LoVo (cell line): ENCODE measurements at regions not wholly inside any gene's neighbourhood (a gene's known extent, or its start where the extent isn't known, plus 50 kb on each side); places are given as distances from the start of the nearest gene placed in this dataset.
"Not testable (repeated sequence)": the region's sequence is repeated elsewhere in the genome, so short reads cannot be mapped to it uniquely, and the experiment has no call there.

Source experiments
- DNase-seq: peaks from one replicate; pipeline ENCODE4 v3.0.0-alpha.2; 2016; ENCODE audit warnings: low spot score

DNA sequence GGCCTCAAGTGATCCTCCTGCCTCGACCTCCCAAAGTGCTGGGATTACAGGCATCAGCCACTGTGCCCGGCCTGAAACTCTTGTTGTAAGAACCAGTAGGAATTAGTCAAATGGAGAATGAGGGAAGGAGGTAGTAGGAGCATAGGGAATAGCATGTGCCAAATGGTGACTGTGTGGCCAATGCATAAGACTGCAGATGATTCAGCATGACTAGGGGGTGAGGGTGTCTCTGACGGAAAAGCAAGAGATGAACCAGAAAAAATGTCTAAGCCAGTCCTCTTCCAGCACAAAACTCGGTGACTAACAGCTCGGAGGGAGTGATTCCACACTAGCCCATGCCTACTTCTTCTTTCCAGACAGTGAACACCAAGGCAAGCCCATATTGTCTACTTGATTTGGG, 58.2 kb upstream of the DUSP21 start:
- no peak for DNase-seq

GRCh38 chrX:44784241-44784640, 59.6 kb upstream of the DUSP21 start:
- no peak for DNase-seq

- no peak for DNase-seq
These were observed 65.6 kb upstream of the DUSP21 start for GRCh38 chrX:44778254-44778653.

DNA sequence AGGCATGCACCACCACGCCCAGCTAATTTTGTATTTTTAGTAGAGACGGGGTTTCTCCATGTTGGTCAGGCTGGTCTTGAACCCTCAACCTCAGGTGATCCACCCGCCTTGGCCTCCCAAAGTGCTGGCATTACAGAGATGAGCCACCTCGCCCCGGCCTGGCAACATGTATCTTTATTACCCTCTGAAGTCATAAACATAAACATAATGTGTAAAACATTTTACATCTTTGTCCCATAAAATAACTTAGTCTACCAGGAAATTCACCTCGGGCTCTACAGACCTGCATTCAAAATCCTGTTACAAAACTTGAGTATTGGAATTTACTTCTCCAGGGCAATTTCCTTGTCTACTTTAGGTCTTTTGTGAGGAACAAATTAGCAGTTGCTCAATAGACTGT, 68.1 kb upstream of the DUSP21 start:
- no peak for DNase-seq

GRCh38 chrX:44774066-44774465, 69.8 kb upstream of the DUSP21 start:
- DNase-seq = not testable (repeated sequence)

- no peak for DNase-seq
These were observed 73.7 kb upstream of the DUSP21 start for GRCh38 chrX:44770121-44770520.

- DNase-seq = no peak
These were observed 76.5 kb upstream of the DUSP21 start for GRCh38 chrX:44767308-44767707.

DNA sequence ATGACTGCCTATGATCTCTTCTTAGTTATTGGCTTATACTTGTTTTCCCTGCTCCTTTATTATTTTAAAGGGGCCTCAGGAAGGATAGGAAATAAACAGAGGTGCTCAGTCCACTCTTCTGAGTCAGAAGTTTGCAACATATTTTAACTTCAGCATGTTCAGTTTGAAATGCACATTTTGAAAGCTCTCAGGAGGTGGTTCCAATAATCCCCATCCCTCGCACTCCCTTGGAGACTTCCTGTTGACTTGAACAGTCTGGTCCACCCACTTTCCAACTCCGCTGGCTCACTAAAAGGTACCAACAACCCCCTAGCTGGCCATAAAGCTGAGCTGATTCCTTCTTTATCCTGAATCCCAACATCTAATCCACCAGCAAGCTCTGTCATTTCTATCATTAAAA, 78.3 kb upstream of the DUSP21 start:
- DNase-seq = no peak

GRCh38 chrX:44747969-44748368, 95.9 kb upstream of the DUSP21 start:
- DNase-seq = no peak

DNA sequence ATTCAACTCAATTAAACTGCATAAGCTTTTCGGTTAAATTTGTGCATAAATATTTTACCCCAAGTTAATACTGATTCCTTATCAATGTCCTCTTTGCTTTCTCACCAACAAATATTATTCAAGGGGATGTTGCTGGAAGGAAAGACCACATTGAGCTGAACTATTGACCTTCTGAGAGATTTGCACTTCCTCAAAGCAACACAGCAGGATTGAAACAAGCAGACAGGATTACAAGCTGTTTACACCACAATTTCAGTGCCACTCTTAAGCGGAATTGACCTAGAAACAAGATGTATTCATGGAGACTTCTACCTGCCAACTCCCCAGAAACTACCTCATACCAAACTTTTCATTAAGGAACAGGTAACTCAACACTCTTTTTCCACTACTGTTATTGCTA, 96.5 kb upstream of the DUSP21 start:
- no peak for DNase-seq

DNA sequence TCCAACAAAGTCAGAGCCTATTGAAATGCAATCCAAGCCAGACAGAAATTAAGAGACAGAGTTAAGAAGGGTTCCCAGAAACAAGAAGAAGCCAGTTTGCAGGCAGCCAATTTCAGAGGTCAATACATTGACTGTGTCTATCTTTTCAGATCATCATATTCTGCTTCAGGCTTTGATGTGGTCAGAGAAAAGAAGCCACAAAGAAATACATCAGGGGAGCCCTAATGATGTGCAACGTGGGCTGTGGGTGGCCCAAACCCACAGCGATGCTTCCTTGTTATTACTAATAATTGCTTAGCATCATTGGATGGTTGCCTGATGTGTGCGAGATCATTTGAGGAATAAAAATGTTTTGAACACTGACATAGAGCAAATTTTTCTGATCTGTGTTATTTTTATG, 99.0 kb upstream of the DUSP21 start:
- DNase-seq = no peak

DNA sequence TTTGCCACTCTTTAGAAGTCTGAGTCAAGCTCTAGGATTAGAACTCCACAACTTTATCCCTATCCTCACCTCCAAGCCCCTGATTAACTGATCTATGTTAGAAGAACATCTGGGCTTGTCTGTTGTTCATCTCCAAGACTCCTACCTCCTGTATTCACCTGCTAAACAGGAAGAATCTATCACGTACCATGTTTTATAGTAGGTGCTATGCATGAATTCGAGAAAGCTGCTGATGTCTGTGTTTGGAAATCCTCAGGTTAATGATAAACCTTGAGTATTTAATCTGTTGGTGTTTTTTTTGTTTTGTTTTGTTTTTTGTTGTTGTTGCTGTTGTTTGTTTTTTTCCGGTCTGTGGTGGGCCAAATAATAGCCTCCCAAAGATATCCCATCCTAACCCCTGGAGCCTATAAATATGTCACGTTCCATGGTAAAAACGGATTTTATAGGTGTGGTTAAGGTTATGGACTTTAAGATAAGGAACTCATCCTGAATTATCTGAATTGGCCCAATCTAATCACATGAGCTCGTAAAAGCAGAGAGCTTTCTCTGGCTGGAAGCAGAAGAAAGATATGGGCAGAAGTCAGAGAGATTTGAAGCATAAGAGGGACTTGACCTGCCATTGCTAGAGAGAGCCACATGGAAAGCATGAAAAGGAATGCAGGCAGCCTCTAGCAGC, 101.2 kb upstream of the DUSP21 start:
- peak; percentile 31 for DNase-seq

GRCh38 chrX:44741859-44742258, 102.0 kb upstream of the DUSP21 start:
- not testable (repeated sequence) for DNase-seq

DNA sequence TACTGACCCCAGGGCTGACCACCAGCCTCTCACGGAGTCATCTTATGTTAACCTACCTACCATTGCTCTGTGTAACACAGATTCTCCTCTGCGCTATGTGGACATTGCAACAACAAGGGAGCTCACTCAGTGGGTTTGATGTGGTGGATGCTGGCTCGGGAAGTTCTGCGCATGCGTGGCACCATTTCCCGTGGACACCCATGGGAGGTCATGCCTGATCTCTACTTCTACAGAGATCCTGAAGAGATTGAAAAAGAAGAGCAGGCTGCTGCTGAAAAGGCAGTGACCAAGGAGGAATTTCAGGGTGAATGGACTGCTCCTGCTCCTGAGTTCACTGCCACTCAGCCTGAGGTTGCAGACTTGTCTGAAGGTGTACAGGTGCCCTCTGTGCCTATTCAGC, 102.4 kb upstream of the DUSP21 start:
- DNase-seq = not testable (repeated sequence)

DNA sequence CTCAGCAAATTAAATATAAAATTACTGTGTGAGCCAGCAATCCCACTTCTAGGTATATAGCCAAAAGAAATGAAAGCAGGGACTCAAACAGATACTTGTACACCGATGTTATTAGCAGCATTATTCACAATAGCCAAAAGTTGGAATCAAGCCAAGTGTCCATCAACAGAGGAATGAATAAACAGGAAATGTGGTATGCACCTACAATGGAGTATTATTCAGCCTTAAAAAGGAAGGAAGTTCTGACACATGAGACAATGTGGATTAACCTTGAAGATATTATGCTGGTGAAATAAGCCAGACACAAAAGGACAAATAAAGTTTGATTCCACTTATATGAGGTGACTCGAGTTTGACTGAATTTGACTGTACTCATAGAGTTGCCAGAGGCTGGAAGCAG, 108.3 kb upstream of the DUSP21 start:
- DNase-seq = no peak

DNA sequence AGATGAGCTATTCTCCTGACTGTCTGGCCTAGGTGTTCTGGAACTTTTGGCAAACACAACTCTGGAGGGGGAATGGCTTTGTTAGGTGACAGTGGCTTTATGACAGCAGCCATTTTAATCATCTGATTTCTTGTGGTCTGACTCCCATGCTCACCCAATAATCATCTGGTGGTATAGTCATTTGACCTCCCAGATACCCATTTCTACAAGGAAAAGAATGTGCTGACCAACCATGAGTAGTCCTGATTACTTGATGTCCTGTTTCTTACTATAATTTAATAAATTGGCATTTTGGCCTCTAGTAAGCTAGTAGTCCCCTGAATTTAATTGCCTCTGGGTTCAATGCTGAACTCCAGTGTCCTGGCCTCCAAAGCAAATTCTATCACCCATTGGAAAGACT, 109.9 kb upstream of the DUSP21 start:
- no peak for DNase-seq

- DNase-seq = no peak
These were observed 112.7 kb upstream of the DUSP21 start for GRCh38 chrX:44731160-44731559.

GRCh38 chrX:44723426-44723825, 120.4 kb upstream of the DUSP21 start:
- DNase-seq = no peak

DNA sequence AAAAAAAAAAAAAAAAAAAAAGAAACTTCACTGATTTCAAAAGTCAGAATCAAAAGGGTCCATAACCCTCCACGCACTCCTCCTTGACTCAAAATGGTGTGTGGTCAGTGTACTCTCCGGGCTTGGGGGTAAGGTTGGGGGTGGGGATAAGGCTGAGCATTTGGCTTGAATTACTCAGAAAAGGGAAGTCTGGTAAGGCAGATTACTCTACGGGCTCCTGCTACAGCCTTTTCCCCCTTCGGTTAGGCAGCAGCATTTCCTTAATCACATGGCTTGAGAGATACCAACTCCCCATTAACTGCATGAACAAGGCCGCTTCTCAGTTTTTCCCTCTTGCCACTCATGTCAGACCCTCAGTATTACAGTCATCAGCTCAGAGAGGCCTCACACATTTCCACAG, 135.4 kb upstream of the DUSP21 start:
- no peak for DNase-seq

GRCh38 chrX:44705817-44706551, 137.8 kb upstream of the DUSP21 start:
- peak; percentile 7 for DNase-seq

- DNase-seq = no peak
These were observed 145.5 kb upstream of the DUSP21 start for GRCh38 chrX:44698357-44698756.

GRCh38 chrX:44693255-44693654, 150.6 kb upstream of the DUSP21 start:
- peak; percentile 41 for DNase-seq

- no peak for DNase-seq
These were observed 147.5 kb upstream of the FUNDC1 start for GRCh38 chrX:44690129-44690528.
